ENCODE measurements at regions not wholly inside any gene's neighbourhood (a gene's known extent, or its start where the extent isn't known, plus 50 kb on each side); places are given as distances from the start of the nearest gene placed in this dataset.

DNA sequence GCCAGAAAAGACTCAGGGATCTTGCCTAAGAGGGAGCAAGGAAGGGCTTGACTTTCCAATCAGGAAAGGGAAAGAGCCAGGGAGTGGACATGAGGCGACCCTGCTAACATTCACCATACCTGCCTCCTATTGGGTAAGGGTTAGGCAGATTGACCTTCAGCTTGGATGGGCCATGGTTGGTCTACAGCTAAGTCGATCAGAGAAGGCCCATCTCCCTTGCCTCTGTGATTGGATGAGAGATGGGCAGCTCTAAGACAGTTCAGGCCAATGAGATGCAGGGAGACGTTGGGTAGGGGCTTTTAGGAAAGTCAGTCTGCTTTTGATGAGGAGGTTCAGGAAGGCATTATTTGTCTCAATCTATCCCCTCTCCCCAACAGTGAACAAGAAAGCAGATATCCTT lies 135.0 kb upstream of the STC2 start:
- DNase-seq (ENCODE audit: low read depth): no peak

DNA sequence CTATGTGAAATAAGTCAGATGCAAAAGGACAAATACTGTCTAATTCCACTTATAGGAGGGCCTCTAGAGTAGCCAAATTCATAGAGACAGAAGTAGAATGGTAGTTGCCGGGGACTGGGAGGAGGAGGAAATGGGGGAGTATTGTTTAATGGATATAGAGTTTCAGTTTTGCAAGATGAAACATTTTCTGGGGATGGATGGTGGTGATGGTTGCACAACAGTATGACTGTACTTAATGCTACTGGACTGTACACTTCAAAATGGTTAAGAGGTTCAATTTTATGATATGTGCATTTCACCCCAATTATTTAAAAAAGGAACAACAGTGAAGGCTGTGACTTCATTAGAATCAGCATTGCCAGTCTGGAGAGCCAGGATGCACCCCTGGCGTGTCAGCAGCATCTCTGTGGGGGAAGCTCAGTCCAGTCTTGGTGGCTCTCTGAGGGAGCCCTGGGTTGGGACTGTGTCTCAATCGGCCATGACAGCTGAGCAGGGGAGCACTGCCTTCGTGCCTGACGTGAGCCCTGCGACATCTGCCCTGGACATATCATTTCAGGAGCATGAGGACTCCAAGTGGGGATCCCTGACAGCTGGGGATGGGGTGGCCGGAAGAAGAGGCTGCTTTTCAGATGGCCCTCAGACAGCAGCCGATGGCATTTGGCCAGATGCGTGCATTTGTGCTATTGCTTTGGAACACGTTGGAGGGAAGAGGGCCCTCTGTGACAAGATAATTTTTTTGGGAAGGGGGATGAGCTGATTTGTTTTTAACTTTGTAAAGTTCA lies 130.8 kb upstream of the STC2 start:
- no peak for DNase-seq (ENCODE audit: low read depth)

DNA sequence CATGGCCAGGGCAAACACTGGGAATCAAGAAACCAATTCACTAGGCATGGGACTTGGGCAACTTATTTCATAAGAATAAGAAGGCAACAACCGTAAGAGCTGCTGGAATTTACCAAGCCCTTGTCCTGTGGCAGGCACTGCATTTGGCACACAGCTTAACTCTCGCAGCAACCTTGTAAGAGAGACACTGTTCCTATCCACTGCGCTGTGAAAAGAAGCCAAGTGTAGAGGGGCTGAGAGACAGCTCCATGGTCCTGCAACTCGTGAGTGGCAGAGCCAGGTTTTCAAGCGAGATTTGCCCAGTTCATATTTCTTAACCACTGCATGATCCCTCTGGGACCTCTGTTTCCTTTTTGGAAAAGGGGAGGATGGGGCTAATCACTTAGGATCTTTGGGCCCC lies 129.3 kb upstream of the STC2 start:
- no peak for DNase-seq (ENCODE audit: low read depth)

DNA sequence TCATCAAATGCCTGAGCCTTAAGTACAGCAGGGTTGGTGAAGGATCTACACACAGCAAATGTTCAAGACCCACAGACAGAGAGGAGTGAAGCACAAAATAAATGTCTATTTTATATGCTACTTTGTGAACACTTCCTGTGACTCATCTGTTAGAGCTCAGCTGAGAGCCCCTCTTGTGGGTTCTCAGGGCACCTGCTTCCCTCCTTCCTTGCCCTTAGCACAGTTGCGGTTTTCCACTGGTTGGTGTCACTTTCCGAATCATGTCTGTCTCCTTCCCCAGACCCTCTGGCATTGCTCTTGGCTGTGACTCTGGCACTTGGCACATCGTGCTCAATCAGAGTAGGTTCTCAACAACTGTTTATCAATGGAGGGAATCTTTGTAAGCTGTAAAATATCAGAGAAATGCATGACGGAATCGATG lies 128.5 kb upstream of the STC2 start:
- DNase-seq (ENCODE audit: low read depth): peak; percentile 76

DNA sequence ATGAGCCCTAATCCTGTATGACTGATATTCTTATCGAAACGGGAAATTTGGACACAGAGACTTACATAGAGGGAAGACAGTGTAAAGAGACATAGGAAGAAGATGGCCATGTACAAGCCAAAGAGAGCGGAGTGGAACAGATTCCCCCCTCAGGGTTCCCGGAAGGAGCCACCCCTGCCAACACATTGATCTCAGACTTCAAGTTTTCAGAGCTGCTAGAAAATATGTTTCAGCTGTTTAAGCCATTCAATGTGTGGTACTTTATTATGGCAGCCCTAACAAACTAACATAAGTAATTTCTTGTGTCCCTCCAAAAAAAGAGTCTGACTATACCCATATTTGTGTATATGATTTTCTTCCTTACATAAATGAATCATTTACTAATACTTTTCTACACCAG lies 128.0 kb upstream of the STC2 start:
- no peak for DNase-seq (ENCODE audit: low read depth)

DNA sequence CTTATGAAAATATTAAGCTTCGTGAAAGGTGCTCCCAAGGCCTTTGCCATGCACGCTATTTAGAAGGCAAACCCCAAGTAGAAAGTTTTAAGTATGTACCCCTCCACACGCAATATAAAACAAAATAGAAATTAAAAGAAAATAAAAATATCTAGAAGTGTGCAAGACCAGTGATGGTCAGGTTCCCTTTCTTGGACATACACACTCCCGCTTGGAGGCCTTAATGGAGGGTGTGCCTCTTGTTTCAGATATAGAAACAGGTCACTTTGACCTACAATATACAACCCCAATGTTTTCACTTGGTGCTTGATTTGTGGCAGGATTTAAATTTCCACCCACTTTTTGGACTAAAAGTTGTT lies 127.4 kb upstream of the STC2 start:
- no peak for DNase-seq (ENCODE audit: low read depth)

DNA sequence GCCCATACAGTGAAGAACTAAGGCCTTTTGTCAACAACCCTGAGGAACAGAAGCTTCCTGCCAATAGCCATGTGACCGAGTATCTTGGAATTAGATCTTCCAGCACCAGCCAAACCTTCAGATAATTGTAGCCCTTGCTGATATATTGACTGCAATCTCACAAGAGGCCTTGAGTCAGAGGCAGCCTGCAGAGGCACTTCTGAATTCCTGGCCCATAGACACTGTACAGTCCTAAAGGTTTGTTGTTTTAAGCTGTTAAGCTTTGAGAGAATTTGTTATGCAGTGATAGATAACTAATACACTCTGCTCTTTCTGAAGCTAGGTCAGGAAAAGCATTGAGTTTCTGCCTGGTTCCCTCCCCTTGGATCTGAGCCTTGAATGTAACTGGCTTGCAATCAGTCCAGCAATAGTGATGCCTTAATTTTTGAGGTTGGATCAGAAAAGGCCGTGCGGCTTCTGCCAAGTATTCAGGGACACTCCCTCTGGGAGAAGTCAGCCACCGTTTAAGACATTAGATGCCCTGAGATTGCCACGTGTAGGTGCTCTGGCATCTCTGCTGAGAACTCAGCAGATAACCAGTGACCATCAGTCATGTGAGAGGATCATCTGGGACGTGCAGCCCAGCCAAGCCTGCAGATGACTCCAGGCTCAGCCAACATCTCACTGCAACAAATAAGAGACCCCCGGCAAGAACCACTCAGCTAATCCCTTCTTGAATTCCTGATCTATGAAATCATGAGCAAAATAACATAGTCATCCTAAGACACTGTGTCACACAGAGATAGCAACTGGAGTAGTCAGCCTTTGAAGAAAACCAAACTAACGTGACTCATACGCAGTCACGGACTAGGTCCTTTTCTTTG lies 126.8 kb upstream of the STC2 start:
- DNase-seq (ENCODE audit: low read depth): peak; percentile 92

DNA sequence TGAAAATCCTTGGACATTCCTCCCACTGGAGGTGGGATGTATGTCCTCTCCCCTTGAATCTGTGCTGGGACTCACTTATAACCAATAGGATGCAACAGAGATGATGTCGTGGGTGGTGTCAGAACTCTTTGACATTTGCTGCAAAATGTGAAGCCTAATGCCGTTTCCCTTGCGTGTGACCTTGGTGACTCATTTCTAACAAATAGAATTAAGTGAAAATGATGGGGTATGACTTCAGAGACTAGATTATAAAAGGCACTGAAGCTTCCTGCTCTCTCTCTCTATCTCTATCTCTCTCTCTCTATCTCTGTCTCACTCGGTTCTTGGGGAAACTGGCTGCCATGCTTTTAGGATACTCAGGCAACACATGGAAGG lies 126.1 kb upstream of the STC2 start:
- DNase-seq (ENCODE audit: low read depth): no peak

DNA sequence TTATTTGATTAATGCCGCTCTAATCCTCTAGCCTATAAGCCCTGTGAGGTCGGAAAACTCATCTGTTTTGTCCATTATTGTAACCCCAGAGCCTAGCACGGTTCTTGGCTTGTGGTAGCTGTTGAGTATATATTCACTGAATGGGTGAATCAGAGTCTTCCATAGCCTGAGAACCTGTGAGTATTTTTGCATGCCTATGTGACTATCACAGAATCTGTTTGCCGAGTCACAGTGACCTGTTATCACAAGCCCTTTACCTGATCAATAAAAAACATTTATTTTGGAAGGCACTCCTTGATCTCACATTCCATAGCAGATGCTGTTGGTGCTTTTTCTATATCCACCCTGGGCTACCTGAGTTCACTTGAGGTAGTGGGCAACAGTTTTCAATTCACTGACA lies 125.0 kb upstream of the STC2 start:
- no peak for DNase-seq (ENCODE audit: low read depth)

DNA sequence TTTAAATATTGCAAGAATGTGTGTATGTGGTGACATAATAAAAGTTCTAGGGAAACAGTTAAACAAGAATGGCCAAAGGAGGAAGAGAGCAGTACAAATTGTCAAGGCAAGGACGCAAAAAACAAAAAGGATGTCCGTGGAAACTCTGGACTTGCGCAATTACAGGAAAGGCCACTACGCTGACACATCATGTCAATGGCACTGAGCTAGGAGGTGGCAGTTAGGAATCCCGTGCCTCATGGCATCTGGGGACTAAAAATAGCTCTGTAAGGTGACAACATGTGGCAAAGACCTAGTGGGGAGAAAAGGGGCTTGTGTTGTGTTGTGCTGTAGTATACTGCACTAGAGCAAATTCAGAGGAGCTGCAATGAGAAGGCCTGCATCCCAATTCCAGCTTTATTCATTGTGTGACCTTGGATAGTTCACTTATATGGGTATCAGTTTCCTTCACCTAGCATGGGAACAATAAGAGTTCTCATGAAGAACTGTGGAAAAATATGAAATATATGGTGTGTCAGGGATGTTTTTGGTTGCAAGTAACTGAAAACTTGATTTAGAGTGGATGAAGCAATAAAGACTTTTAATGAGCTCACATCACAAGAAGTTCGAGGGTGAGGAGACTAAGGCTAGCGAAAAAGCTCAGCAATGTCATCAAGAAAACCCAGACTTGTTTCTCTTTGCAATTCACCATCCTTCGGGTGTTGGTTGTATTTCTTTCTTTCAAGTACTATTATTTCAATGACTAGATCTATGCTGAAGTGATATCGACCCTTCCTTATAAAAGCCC lies 124.1 kb upstream of the STC2 start:
- no peak for DNase-seq (ENCODE audit: low read depth)

DNA sequence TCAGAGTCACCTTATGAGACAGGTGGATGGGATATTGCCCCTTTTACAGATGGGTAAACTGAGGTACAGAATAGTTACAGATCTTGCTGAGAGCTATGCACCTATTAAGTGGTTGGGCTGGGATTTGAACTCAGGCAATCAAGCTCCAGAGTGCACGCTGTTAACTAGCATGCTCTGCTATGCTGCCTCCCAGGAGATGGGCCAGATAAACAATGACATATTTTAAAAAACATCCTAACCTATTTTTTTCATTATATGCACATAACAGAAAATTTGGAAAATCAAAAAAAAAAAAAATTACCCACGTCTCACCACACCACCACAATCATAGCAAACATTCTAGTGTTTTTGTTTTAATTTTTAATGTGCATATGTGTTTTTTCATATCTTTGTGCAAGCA lies 123.4 kb upstream of the STC2 start:
- no peak for DNase-seq (ENCODE audit: low read depth)

DNA sequence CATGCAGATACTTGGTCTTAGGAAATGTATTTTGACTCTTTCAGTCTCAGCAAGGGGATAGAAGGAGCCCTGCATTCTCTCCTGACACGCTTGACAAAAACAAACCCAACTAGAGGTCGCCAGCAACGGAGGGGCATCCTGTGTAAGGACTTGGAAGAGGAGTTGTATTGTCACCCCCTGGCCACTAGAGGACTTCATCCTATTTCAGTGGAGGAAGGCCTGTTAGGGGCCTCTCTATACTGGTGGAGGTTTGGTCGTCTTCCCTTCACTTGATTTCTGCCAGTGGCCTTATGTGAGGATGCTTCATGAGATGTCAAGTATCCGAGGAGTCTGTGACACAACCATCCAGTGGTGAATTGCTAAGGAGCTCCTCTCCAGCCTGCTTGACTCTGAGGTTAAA lies 122.8 kb upstream of the STC2 start:
- DNase-seq (ENCODE audit: low read depth): no peak

DNA sequence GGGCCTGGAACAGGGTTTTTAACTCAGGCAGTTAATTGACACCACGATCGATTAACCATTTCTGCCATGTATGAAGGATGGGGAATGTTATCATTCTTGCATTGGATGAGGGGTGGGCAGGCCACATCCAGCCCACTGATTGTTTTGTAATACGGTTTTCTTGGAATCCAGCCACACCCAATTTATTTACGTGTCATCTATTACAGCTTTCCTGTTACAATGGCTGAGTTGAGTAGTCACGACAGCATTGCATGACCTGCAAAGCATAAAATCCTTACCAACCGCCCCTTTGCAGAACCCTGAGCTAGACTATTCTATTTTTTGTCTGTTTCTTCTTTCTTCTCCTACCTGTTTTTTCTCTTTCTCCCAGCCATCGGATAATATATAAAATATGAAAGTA lies 122.0 kb upstream of the STC2 start:
- DNase-seq (ENCODE audit: low read depth): no peak

DNA sequence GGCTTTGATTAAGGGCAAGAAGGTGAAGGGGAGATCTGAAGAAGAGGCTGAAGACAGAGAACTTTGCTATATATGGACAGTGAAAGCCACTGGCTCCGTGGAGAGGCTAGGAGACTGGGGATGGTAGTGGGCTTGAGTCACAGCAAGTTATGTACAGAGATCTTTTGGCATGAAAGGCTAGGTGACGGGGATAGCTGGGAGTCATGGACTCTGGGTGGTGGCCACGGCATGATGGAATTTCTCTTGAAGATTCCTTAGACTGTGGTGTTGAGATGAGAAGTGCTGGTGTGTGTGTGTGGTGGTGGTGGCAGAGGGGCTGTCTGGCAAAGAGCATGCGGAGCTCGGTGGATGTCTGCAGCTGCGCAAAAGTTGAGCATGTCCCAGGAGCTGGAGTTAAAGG lies 120.6 kb upstream of the STC2 start:
- DNase-seq (ENCODE audit: low read depth): no peak

DNA sequence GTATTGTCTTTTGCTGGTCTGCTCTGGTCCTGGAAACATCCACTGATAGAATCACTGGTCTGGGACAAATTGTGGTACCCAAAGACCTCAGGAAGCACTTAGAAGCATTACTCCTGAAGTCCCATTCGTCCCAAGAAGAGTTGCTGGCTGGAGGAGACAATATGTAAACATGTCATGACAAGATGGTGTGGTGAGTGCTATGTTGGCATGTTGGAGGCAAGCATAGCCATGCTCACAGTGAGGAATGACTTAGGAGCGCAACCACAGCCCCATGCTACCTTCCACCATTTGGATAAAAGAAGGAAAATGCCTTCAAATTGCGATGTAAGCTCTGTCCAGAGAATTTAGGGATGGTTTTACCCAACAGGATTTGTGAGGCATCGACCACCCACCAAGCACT lies 115.8 kb upstream of the STC2 start:
- no peak for DNase-seq (ENCODE audit: low read depth)

DNA sequence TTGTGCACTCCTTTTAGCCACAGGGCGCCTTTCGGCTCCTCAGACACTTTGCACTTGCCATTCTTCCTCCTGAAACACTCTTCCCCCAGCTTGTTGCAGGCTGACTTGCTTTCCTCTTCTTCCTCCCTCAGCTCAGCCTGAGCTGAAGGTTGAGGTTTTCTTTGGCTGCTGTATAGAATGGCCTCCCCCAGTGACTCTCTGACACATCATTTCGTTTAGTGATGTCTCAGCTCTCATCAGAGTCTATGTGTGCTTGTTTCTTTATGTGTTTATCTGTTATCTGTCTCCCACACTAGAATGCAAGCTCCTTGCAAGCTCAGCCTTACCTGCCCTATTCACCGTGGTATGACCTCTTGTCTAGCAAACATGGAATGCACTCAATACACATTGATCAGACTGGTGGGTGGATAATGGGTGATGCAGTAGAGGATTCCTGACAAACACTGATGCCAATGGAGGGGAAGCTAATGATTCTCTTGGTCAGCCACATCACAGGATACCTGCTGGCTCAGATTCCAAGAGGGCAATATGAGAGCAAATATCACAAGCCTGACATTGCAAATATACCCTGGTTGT lies 112.9 kb upstream of the STC2 start:
- DNase-seq (ENCODE audit: low read depth): no peak

DNA sequence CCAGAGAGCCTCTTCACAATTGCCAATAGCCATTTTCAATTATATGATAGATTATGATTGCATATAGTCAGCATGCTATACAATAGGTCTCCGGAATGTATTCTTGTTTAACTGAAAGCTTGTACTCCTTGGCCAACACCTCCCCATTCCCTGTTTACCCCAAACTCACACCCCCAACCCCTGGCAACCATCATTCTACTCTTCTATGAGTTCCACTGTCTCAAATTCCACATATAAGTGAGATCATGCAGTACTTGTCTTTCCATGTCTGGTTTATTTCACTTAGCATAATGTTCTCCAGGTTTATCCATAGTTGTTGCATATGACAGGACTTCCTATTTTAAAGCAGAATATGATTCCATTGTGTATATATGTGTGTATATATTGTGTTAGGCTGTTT lies 110.7 kb upstream of the STC2 start:
- DNase-seq (ENCODE audit: low read depth): no peak

DNA sequence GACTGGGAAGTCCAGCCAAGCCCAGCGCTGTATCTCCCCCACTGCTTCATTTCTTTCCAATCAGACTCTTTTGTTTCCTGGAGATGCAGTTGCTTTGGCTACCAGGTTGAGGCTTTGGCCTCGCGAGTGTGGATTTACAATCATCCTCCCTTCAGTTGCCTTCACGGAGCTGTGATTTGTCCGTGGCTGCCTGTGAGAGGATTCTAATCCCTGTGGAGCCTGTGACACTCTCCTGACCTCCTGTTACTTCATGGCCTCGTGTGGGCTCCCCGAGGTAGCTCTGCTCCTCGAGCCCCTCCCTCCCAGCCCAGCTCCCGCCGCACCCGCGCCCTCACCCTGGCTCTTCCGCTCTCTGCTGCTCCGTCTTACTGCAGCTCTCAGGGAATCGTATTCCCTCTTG lies 107.2 kb upstream of the STC2 start:
- DNase-seq (ENCODE audit: low read depth): no peak

DNA sequence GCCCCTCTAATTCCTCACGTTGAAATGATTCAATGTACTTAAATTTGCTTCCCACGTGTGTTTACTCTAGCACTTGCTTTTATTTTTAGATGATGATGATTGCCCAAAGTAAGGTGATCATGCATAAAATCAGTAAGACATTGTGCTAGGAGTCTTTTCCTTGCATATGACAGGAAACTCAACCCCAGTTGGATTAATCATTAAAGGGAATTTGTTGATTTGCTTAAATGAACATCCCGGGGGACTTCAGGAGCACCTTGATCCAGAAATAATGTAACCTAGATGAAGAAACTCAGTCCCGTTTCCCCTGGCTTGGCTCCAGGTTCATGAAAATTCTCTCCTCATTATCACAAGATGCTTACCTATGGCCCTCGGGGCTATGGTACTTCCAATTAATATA lies 106.1 kb upstream of the STC2 start:
- DNase-seq (ENCODE audit: low read depth): no peak

DNA sequence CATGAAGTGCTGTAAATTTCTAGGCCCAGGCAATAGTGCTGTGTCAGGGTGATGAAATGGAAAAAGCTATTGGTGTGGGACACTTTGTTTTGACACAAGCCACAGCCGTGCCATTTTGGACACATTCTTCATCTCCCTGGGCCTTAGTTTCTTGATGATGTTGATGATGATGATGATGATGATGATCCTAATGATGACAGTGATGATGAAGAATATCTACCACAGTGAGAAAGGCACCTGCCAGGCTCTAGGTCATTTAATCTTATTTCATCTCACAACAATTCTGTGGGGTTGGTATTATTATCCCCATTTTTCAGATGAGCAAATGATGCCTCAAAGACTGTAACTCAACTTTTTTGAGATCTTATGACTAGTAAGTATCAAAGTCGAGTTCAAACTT lies 102.2 kb upstream of the STC2 start:
- no peak for DNase-seq (ENCODE audit: low read depth)

DNA sequence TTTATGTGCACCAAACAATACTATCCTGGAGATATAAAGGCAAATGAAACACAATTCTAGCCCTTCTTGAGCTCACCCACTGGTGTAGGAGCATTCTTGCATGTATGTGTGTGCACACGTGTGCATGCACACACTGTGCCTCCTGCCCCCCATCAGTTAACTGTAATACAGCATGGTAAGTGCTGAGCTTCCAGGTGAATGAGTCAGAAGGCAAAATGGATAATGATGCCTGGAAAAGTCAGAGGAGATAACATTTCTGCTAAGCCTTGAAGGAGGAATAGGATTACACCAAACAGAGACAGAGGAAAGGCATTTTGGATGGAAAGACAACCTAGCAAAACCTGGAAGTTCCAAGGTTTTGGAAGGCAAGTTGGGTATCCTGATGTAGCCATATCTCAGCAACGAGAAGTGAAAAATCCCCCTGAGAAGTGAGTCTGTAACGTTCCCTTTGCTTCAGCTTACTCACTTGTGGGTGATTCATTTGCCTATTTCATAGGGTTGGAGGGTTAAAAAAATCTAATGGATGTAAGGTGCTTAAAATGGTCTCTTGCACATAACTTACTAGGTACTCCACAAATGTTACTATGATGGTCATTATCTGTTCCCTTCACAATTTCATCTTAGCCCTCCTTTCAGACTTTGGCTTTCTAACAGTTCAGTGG lies 101.4 kb upstream of the STC2 start:
- DNase-seq (ENCODE audit: low read depth): no peak

All from HS-27A (cell line).